NCI-H526 treated with DMSO at 0.1 percent for 48 hours (cell line): ENCODE measurements at regions not wholly inside any gene's neighbourhood (a gene's known extent, or its start where the extent isn't known, plus 50 kb on each side); places are given as distances from the start of the nearest gene placed in this dataset.

Experiments used
- DNase-seq: peaks from one replicate; lab custom pipeline; 2025; lab: John Stamatoyannopoulos, UW

GRCh38 chr18:60775978-60776377 is 403.4 kb upstream of the MC4R start:
- no peak for DNase-seq

- DNase-seq, result no peak
Measured at GRCh38 chr18:60784161-60784560, 411.6 kb upstream of the MC4R start.

- no peak for DNase-seq
Measured at GRCh38 chr18:60794802-60795201, 422.2 kb upstream of the MC4R start.

- DNase-seq, result no peak
Measured at GRCh38 chr18:60804415-60804814, 431.8 kb upstream of the MC4R start.

GRCh38 chr18:60809937-60810336 is 437.4 kb upstream of the MC4R start:
- no peak for DNase-seq

GRCh38 chr18:60812921-60813320 is 440.3 kb upstream of the MC4R start:
- DNase-seq, result no peak

- no peak for DNase-seq
Measured at GRCh38 chr18:60826346-60826745, 453.8 kb upstream of the MC4R start.

- no peak for DNase-seq
Measured at GRCh38 chr18:60831971-60832370, 459.4 kb upstream of the MC4R start.

- no peak for DNase-seq
Measured at GRCh38 chr18:60838677-60839076, 466.1 kb upstream of the MC4R start.

- no peak for DNase-seq
Measured at GRCh38 chr18:60846396-60846795, 473.8 kb upstream of the MC4R start.

GRCh38 chr18:60847517-60847916 is 474.9 kb upstream of the MC4R start:
- DNase-seq, result no peak

- DNase-seq, result no peak
Measured at GRCh38 chr18:60861575-60861974, 471.7 kb upstream of the CDH20 start.

- no peak for DNase-seq
Measured at GRCh38 chr18:60862988-60863387, 470.2 kb upstream of the CDH20 start.

GRCh38 chr18:60865801-60866200 is 467.4 kb upstream of the CDH20 start:
- DNase-seq, result no peak

GRCh38 chr18:60870261-60871153 is 462.7 kb upstream of the CDH20 start:
- DNase-seq, result no peak

- no peak for DNase-seq
Measured at GRCh38 chr18:60872434-60872833, 460.8 kb upstream of the CDH20 start.

- DNase-seq, result no peak
Measured at GRCh38 chr18:60873708-60874107, 459.5 kb upstream of the CDH20 start.

GRCh38 chr18:60875957-60876507 is 457.2 kb upstream of the CDH20 start:
- DNase-seq, result no peak

- no peak for DNase-seq
Measured at GRCh38 chr18:60880184-60880583, 453.0 kb upstream of the CDH20 start.

GRCh38 chr18:60883587-60883986 is 449.6 kb upstream of the CDH20 start:
- DNase-seq, result no peak

GRCh38 chr18:60888071-60888624 is 445.1 kb upstream of the CDH20 start:
- DNase-seq, result no peak

GRCh38 chr18:60889442-60889841 is 443.8 kb upstream of the CDH20 start:
- no peak for DNase-seq

- no peak for DNase-seq
Measured at GRCh38 chr18:60891936-60892335, 441.3 kb upstream of the CDH20 start.
